ENCODE measurements at regions not wholly inside any gene's neighbourhood (a gene's known extent, or its start where the extent isn't known, plus 50 kb on each side); places are given as distances from the start of the nearest gene placed in this dataset.
A peak's percentile ranks its signal among the peaks of the same experiment; 100 is the strongest.

GRCh38 chr1:232393010-232393409 lies 236.9 kb downstream of the SIPA1L2 start:
- H3K27ac ChIP-seq (ENCODE audit: low read length): no peak overlapping the region
- H3K9ac ChIP-seq (ENCODE audit: low read length): no peak overlapping the region
- H3K36me3 ChIP-seq (ENCODE audit: low read depth, low read length): no peaks in the 10 kb centered on the region
- CTCF ChIA-PET: no interaction called here
- H2AFZ ChIP-seq (ENCODE audit: low read length): no peak overlapping the region
- H3K79me2 ChIP-seq (ENCODE audit: low read length): no peaks in the 10 kb centered on the region
- no peak overlapping the region for H3K4me3 ChIP-seq (ENCODE audit: low read length)
- no peak overlapping the region for H3K4me2 ChIP-seq (ENCODE audit: low read length)
- H4K20me1 ChIP-seq (ENCODE audit: low read length): no peaks in the 10 kb centered on the region
- no peaks in the 10 kb centered on the region for H3K9me3 ChIP-seq (ENCODE audit: low read length)
- no peak for TF ChIP-seq EZH2 (IDR thresholded peaks at IDR 0.05; ENCODE audit: low read length, unreplicated experiment)
- no peak for TF ChIP-seq EZH2phosphoT487 (IDR thresholded peaks at IDR 0.05; ENCODE audit: borderline replicate concordance, low read length)
- TF ChIP-seq CTCF (conservative IDR thresholded peaks at IDR 0.05; ENCODE audit: low read depth, low read length): no peak
- POLR2A ChIA-PET (ENCODE audit: unreplicated experiment): no interaction called here
- no peaks in the 10 kb centered on the region for H3K27me3 ChIP-seq (ENCODE audit: low read length)
- H3K4me1 ChIP-seq (ENCODE audit: insufficient read depth, low read length): no peaks in the 10 kb centered on the region
- DNase-seq (peak; percentile 26), ATAC-seq (no peak; the same call in 1 of the 2 replicates)
- BruUV-seq (replicated peaks): no TSS peak
- intact Hi-C loops (cut with micrococcal nuclease): no loop called here
- no peaks in the 10 kb centered on the region for H3K9me2 ChIP-seq (replicated peaks; ENCODE audit: low read length)
- no peaks in the 10 kb centered on the region for H3F3A ChIP-seq (ENCODE audit: low read length, unreplicated experiment)

- TF ChIP-seq EZH2phosphoT487 (IDR thresholded peaks at IDR 0.05; ENCODE audit: borderline replicate concordance, low read length): no peak
- no peak for TF ChIP-seq EZH2 (IDR thresholded peaks at IDR 0.05; ENCODE audit: low read length, unreplicated experiment)
- TF ChIP-seq CTCF (conservative IDR thresholded peaks at IDR 0.05; ENCODE audit: low read depth, low read length): no peak
- Histone ChIP-seq H3K4me3 (ENCODE audit: low read length) (no peak overlapping the region), H3K36me3 (ENCODE audit: low read depth, low read length) (no peaks in the 10 kb centered on the region), H3K9me2 (replicated peaks; ENCODE audit: low read length) (no peaks in the 10 kb centered on the region), H3K9me3 (ENCODE audit: low read length) (no peaks in the 10 kb centered on the region), H3K4me1 (ENCODE audit: insufficient read depth, low read length) (no peaks in the 10 kb centered on the region), H3K79me2 (ENCODE audit: low read length) (no peaks in the 10 kb centered on the region), H3F3A (ENCODE audit: low read length, unreplicated experiment) (no peaks in the 10 kb centered on the region), H3K4me2 (ENCODE audit: low read length) (no peak overlapping the region), H4K20me1 (ENCODE audit: low read length) (no peaks in the 10 kb centered on the region), H3K27me3 (ENCODE audit: low read length) (no peaks in the 10 kb centered on the region), H3K9ac (ENCODE audit: low read length) (no peak overlapping the region), H3K27ac (ENCODE audit: low read length) (no peak overlapping the region), H2AFZ (ENCODE audit: low read length) (no peak overlapping the region)
- ChIA-PET POLR2A (ENCODE audit: unreplicated experiment) (no interaction called here), CTCF (no interaction called here)
- BruUV-seq (replicated peaks): no TSS peak
- DNase-seq (no peak), ATAC-seq (no peak)
- intact Hi-C loops (cut with micrococcal nuclease): no loop called here
Measured at GRCh38 chr1:232390590-232390989, 239.3 kb downstream of the SIPA1L2 start.

GRCh38 chr1:232389744-232390143 lies 240.2 kb downstream of the SIPA1L2 start:
- H3K4me2 ChIP-seq (ENCODE audit: low read length): no peak overlapping the region
- BruUV-seq (replicated peaks): no TSS peak
- H3F3A ChIP-seq (ENCODE audit: low read length, unreplicated experiment): no peaks in the 10 kb centered on the region
- DNase-seq (no peak), ATAC-seq (no peak)
- H3K9me2 ChIP-seq (replicated peaks; ENCODE audit: low read length): no peaks in the 10 kb centered on the region
- H2AFZ ChIP-seq (ENCODE audit: low read length): no peak overlapping the region
- H3K4me1 ChIP-seq (ENCODE audit: insufficient read depth, low read length): peaks cover 7% of the 10 kb centered on the region; the same call in 1 of the 2 replicates
- no peaks in the 10 kb centered on the region for H4K20me1 ChIP-seq (ENCODE audit: low read length)
- intact Hi-C loops (cut with micrococcal nuclease): no loop called here
- no peak for TF ChIP-seq EZH2 (IDR thresholded peaks at IDR 0.05; ENCODE audit: low read length, unreplicated experiment)
- no peak for TF ChIP-seq EZH2phosphoT487 (IDR thresholded peaks at IDR 0.05; ENCODE audit: borderline replicate concordance, low read length)
- TF ChIP-seq CTCF (conservative IDR thresholded peaks at IDR 0.05; ENCODE audit: low read depth, low read length): no peak
- no peak overlapping the region for H3K9ac ChIP-seq (ENCODE audit: low read length)
- no peaks in the 10 kb centered on the region for H3K27me3 ChIP-seq (ENCODE audit: low read length)
- no peaks in the 10 kb centered on the region for H3K9me3 ChIP-seq (ENCODE audit: low read length)
- no peak overlapping the region for H3K27ac ChIP-seq (ENCODE audit: low read length)
- ChIA-PET CTCF (no interaction called here), POLR2A (ENCODE audit: unreplicated experiment) (no interaction called here)
- no peaks in the 10 kb centered on the region for H3K36me3 ChIP-seq (ENCODE audit: low read depth, low read length)
- no peak overlapping the region for H3K4me3 ChIP-seq (ENCODE audit: low read length)
- H3K79me2 ChIP-seq (ENCODE audit: low read length): no peaks in the 10 kb centered on the region

All from PC-3 (cell line).